H9 (cell line): ENCODE measurements at regions not wholly inside any gene's neighbourhood (a gene's known extent, or its start where the extent isn't known, plus 50 kb on each side); places are given as distances from the start of the nearest gene placed in this dataset.

Experiments used
- DNase-seq: peaks from one replicate; pipeline ENCODE4 v3.0.0-alpha.2; 2017
- H2AFZ ChIP-seq: one replicate; pipeline ENCODE4 v1.6.1; 2013; ENCODE audit warnings: mild to moderate bottlenecking, low read length, control low read depth, moderate library complexity
- H2AK5ac ChIP-seq: 2 replicates; pipeline ENCODE4 v1.6.1; 2013; ENCODE audit warnings: low read length, control low read depth, mixed read lengths; ENCODE audit not compliant: insufficient read length
- H2BK120ac ChIP-seq: one replicate; pipeline ENCODE4 v1.6.1; 2013; ENCODE audit warnings: low read depth, mild to moderate bottlenecking, low read length, control low read depth, inconsistent platforms; ENCODE audit not compliant: poor library complexity, severe bottlenecking
- H2BK12ac ChIP-seq: 2 replicates; pipeline ENCODE4 v1.6.1; 2013; ENCODE audit warnings: low read length, control low read depth, mixed read lengths, low read depth; ENCODE audit not compliant: insufficient read length
- H2BK15ac ChIP-seq: 2 replicates; pipeline ENCODE4 v1.6.1; 2013; ENCODE audit warnings: low read depth, low read length, control low read depth
- H2BK20ac ChIP-seq: one replicate; pipeline ENCODE4 v1.6.1; 2013; ENCODE audit warnings: low read depth, mild to moderate bottlenecking, low read length, control low read depth, inconsistent platforms; ENCODE audit not compliant: poor library complexity, severe bottlenecking
- H2BK5ac ChIP-seq: 2 replicates; pipeline ENCODE4 v1.6.1; 2013; ENCODE audit warnings: low read length, control low read depth, mixed read lengths; ENCODE audit not compliant: insufficient read length
- H3K14ac ChIP-seq: 2 replicates; pipeline ENCODE4 v1.6.1; 2013; ENCODE audit warnings: low read length, control low read depth; ENCODE audit not compliant: insufficient read depth
- H3K18ac ChIP-seq: 2 replicates; pipeline ENCODE4 v1.6.1; 2013; ENCODE audit warnings: low read depth, mild to moderate bottlenecking, mixed read lengths, low read length, control low read depth; ENCODE audit not compliant: insufficient read length
- H3K23ac ChIP-seq: 2 replicates; pipeline ENCODE4 v1.6.1; 2013; ENCODE audit warnings: low read length, control low read depth, mixed read lengths, low read depth; ENCODE audit not compliant: insufficient read length
- H3K23me2 ChIP-seq: 2 replicates; pipeline ENCODE4 v1.6.1; 2013; ENCODE audit warnings: low read depth, mild to moderate bottlenecking, mixed read lengths, low read length, control low read depth; ENCODE audit not compliant: insufficient read length, poor library complexity, severe bottlenecking
- H3K27ac ChIP-seq: 2 replicates; pipeline ENCODE4 v1.5.1; 2013; ENCODE audit warnings: low read length, control low read depth, mixed read lengths, low read depth; ENCODE audit not compliant: insufficient read length
- H3K27me3 ChIP-seq: 2 replicates; pipeline ENCODE4 v1.6.1; 2013; ENCODE audit warnings: low read length, control low read depth, inconsistent platforms; ENCODE audit not compliant: insufficient read depth
- H3K4ac ChIP-seq: 2 replicates; pipeline ENCODE4 v1.6.1; 2013; ENCODE audit warnings: low read depth, mild to moderate bottlenecking, control low read depth, inconsistent platforms, low read length, moderate library complexity
- H3K4me1 ChIP-seq: 2 replicates; pipeline ENCODE4 v1.6.1; 2013; ENCODE audit warnings: low read length, control low read depth, inconsistent platforms; ENCODE audit not compliant: insufficient read depth
- H3K4me2 ChIP-seq: 2 replicates; pipeline ENCODE4 v1.6.1; 2013; ENCODE audit warnings: low read length, control low read depth, mixed read lengths; ENCODE audit not compliant: insufficient read length, insufficient read depth
- H3K56ac ChIP-seq: 2 replicates; pipeline ENCODE4 v1.6.1; 2013; ENCODE audit warnings: low read depth, mild to moderate bottlenecking, mixed read lengths, low read length, control low read depth; ENCODE audit not compliant: insufficient read length
- H3K79me1 ChIP-seq: 2 replicates; pipeline ENCODE4 v1.6.1; 2013; ENCODE audit warnings: low read depth, mild to moderate bottlenecking, moderate library complexity, low read length, control low read depth, inconsistent platforms; ENCODE audit not compliant: insufficient read depth, poor library complexity, severe bottlenecking
- H3K79me2 ChIP-seq: 2 replicates; pipeline ENCODE4 v1.6.1; 2013; ENCODE audit warnings: low read length, control low read depth, inconsistent platforms; ENCODE audit not compliant: insufficient read depth
- H3K9ac ChIP-seq: 2 replicates; pipeline ENCODE4 v1.6.1; 2013; ENCODE audit warnings: low read length, control low read depth, mixed read lengths; ENCODE audit not compliant: insufficient read length; ENCODE audit errors: extremely low read depth
- H3K9me3 ChIP-seq: one replicate; pipeline ENCODE4 v1.6.1; 2013; ENCODE audit warnings: low read depth, low read length, inconsistent platforms; ENCODE audit not compliant: control insufficient read depth
- H3T11ph ChIP-seq: one replicate; pipeline ENCODE4 v1.6.1; 2013; ENCODE audit warnings: mild to moderate bottlenecking, low read length, control low read depth, inconsistent platforms
- H4K20me1 ChIP-seq: one replicate; pipeline ENCODE4 v1.6.1; 2013; ENCODE audit not compliant: control insufficient read depth, insufficient read length, insufficient read depth
- H4K5ac ChIP-seq: 2 replicates; pipeline ENCODE4 v1.6.1; 2013; ENCODE audit warnings: low read depth, mild to moderate bottlenecking, mixed read lengths, low read length, control low read depth; ENCODE audit not compliant: insufficient read length
- H4K8ac ChIP-seq: replicated peaks from 2 replicates; pipeline ENCODE4 v1.6.1; 2013; ENCODE audit warnings: low read length, control low read depth, mixed read lengths, low read depth; ENCODE audit not compliant: insufficient read length
- H4K91ac ChIP-seq: 2 replicates; pipeline ENCODE4 v1.6.1; 2013; ENCODE audit warnings: low read depth, mild to moderate bottlenecking, moderate library complexity, mixed read lengths, low read length, control low read depth; ENCODE audit not compliant: insufficient read length
- H3K27ac Mint-ChIP-seq, 3 experiments: 2 replicates in 2 of 3; 3 replicates in 1 of 3; pipeline ENCODE4 v1.8.0; 2020 to 2021; ENCODE audit warnings: mixed read lengths in 3 of 3, mild to moderate bottlenecking in 1 of 3, moderate library complexity in 1 of 3
- H3K27me3 Mint-ChIP-seq: 2 replicates; pipeline ENCODE4 v1.8.0; 2021; ENCODE audit warnings: low read depth, mild to moderate bottlenecking, moderate library complexity, mixed read lengths
- H3K36me3 Mint-ChIP-seq, 3 experiments: 2 replicates in 2 of 3; 3 replicates in 1 of 3; pipeline ENCODE4 v1.8.0; 2020 to 2021; ENCODE audit warnings: low read depth in 3 of 3, mixed read lengths in 3 of 3; ENCODE audit not compliant: insufficient read depth in 1 of 3
- H3K4me1 Mint-ChIP-seq, 2 experiments: 2 replicates each; pipeline ENCODE4 v1.8.0; 2020; ENCODE audit warnings: mixed read lengths in 2 of 2
- H3K4me3 Mint-ChIP-seq, 2 experiments: 2 replicates in 1 of 2; 3 replicates in 1 of 2; pipeline ENCODE4 v1.8.0; 2020 to 2021; ENCODE audit warnings: mild to moderate bottlenecking in 2 of 2, mixed read lengths in 2 of 2, moderate library complexity in 1 of 2
- H3K9me3 Mint-ChIP-seq, 2 experiments: 2 replicates in 1 of 2; 3 replicates in 1 of 2; pipeline ENCODE4 v1.8.0; 2020; ENCODE audit warnings: mild to moderate bottlenecking in 2 of 2, mixed read lengths in 2 of 2, moderate library complexity in 1 of 2
- CTCF ChIP-seq: fragments of 200-600 bp; sonication (generic); conservative IDR thresholded peaks from 3 replicates; pipeline ENCODE4 v1.8.0; 2021; ENCODE audit warnings: antibody characterized with exemption, mild to moderate bottlenecking
- WGBS: extraction: QIAGEN DNeasy Blood & Tissue Kit; methylation state at CpG from one replicate; pipeline ENCODE4 v1.1.7; 2013; ENCODE audit warnings: missing lambda C conversion rate, low lambda C conversion rate, mixed read lengths; ENCODE audit not compliant: insufficient read length; ENCODE audit errors: extremely low coverage; 5-methylcytosine and 5-hydroxymethylcytosine counted together

GRCh38 chr13:30100226-30100625 lies 207.1 kb downstream of the KATNAL1 start:
- TF ChIP-seq CTCF, result no peak
- no peaks in the 10 kb centered on the region for H3K9me3 ChIP-seq
- no peaks in the 10 kb centered on the region for H3K4me1 ChIP-seq
- H2BK5ac ChIP-seq, result no peak overlapping the region
- Mint-ChIP-seq H3K36me3 (no peaks in the 10 kb centered on the region; a peak in 2 of 7 replicates), H3K27ac (no peak overlapping the region), H3K9me3 (no peaks in the 10 kb centered on the region; a peak in 2 of 5 replicates), H3K4me1 (peaks cover 8 to 9% of the 10 kb centered on the region in 2 experiments), H3K4me3 (no peak overlapping the region), H3K27me3 (peaks cover 3% of the 10 kb centered on the region; the same call in 1 of the 2 replicates)
- no peak overlapping the region for H2BK120ac ChIP-seq
- H2AFZ ChIP-seq, result no peak overlapping the region
- DNase-seq, result no peak
- H4K5ac ChIP-seq, result no peak overlapping the region
- H2BK20ac ChIP-seq, result no peak overlapping the region
- H3K56ac ChIP-seq, result no peak overlapping the region
- no peaks in the 10 kb centered on the region; the same call in 1 of the 2 replicates for H3K27me3 ChIP-seq
- no peak overlapping the region for H2BK15ac ChIP-seq
- H3K4me2 ChIP-seq, result no peak overlapping the region
- H3K23ac ChIP-seq, result no peak overlapping the region
- no peak overlapping the region for H3K9ac ChIP-seq
- no peak overlapping the region for H4K8ac ChIP-seq
- H3K18ac ChIP-seq, result no peak overlapping the region
- H3K27ac ChIP-seq, result no peak overlapping the region
- H3K4ac ChIP-seq, result no peak overlapping the region
- WGBS, result no CpG with 5 or more reads among the region's 4 CpGs
- no peaks in the 10 kb centered on the region for H3K79me1 ChIP-seq
- H3K79me2 ChIP-seq, result no peaks in the 10 kb centered on the region
- H2AK5ac ChIP-seq, result no peak overlapping the region
- no peak overlapping the region for H4K91ac ChIP-seq
- no peaks in the 10 kb centered on the region for H3K23me2 ChIP-seq
- H4K20me1 ChIP-seq, result no peaks in the 10 kb centered on the region
- no peak overlapping the region for H3K14ac ChIP-seq
- H2BK12ac ChIP-seq, result no peak overlapping the region
- no peak overlapping the region for H3T11ph ChIP-seq
